CD4-positive, alpha-beta T cell treated with Interleukin-6 at 100 ng/mL for 8 hours (primary cell): ENCODE measurements at regions not wholly inside any gene's neighbourhood (a gene's known extent, or its start where the extent isn't known, plus 50 kb on each side); places are given as distances from the start of the nearest gene placed in this dataset.

Source experiments
- DNase-seq: peaks from one replicate; pipeline ENCODE4 v3.0.0-alpha.2; 2020; ENCODE audit warnings: mixed read lengths, low spot score

DNA sequence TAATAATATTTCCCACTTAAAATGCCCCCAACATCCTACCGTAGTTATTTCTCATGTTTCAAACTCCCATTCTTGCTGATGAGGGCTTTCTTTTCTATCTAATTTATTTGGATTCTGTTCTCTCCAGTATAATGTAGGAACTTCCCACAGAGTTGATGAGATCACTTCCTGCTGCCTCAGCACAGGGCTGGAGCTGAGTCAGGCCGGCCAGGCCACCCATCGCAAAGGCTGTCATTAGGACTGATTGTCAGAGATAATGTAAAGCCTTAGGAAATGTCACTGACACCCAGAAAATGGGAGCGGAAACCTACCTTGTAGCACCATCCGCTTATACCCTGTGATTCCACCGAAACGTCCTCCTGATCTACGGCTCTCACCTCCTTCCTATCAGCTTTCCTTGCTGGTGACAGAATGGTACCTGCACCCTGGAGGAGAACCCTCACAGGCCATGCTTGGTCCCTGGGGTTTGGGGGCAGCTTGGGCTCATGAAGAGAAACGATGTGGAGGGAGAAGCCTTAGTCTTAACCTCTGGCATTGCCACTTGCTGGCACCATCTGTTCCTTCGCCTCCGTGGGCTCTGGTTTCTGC lies 672.8 kb upstream of the ID2 start:
- DNase-seq, result no peak

DNA sequence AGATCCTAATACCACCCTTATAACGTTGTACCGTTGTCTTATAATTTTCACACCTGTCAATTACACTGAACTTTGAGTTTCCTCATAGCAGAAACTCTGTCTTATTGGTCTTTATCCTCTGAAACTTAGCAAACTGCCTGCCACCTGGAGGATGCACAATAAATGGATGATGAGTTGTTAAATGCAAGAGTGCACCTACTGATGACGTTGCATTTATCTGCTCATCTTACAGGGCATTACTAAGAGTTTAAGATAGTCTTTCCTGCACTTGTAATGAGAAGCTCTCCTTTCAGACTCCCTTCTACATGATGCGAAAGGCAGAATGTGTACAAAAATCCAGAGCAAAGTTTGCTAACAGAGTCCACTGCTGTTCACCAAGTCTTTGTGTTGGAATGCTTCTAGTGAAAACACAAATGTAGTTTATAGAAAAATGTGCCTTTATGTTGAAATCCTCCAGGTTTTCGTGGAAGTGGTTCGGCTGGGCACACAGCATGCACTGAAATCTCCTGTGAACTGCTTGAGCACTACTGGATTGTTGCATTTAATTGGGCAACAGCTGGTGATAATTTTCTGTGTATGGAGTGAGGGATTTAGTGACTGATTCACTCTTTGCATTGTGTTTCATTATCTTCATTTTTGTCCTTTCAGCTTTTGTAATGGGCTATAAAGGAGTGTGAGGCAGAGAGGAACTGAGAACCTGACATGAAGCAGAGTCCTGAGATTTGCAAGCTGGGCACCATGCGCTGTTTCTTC lies 665.8 kb upstream of the ID2 start:
- no peak for DNase-seq

DNA sequence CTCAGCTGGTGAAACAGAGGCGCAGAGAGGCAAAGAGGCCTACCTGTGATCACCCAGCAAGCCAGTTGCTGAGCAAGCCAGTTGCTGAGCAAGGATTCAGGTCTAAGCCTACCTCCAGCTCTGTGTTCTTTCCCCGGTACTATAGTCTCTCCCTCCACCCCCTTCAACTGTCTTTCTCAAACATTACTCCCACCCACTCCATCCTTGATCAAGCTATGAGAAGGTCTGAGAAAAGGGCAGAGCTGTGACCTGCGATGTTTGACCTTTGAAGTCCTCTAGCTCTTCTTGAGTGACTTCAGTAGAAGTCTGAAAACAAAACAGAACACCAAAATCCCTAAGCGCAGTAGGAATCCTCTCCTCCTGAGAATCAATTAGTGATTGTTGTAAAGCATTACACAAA lies 665.2 kb upstream of the ID2 start:
- DNase-seq, result no peak

DNA sequence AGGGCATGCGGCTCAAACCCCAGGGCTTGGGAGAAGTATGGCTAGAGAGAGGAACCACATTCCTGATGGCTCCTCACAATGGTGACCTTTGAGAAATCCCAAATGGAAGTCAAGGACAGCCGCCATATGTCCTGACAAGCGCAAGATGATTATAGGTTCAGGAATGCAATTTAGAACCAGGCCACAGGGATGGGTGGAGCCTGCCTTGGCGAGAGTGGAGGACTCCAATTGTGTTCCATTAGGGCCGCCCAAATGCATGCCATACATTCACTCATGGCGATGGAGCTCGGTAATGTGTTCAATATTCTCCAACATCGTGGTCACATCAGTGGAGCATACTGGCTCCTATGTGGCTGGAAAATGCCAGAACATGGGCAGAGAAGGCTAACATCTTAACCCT lies 662.9 kb upstream of the ID2 start:
- no peak for DNase-seq

DNA sequence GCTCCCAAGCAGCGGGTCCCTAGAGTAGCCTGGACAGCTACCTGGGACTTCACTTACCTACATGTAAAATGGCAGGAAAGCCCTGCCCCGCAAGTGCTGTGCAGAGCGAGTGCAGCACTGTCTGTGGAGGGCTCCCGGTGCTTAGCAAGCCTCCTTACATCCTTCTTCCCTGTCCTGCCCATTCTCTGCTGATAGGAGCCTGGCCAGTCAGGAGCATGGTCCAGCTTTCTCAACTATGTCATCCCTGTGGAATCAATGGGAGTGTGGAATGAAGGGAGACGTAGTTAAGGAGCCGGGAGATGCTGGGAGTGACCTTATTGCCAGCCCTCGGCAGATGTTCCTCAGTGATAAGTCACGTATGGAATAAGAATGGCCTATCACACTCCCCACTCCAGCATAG lies 661.9 kb upstream of the ID2 start:
- no peak for DNase-seq

DNA sequence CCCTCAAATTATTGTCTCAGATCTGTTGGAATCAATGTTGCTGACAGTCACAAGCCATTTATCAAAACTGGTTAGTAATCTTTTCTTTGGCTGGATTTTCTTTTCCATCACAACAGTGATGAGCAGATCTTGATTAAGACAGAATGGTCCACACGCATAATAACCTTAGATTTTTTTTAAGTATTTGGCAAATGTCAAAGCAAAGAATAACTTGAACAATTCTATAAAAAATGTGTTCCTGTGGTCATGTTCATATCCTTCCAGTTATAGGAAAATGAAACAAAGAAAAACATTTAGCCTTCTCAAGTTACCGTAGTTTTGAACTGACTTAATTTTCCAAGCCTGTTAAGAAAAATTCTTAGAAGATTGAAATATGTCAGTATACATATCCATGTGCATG lies 659.9 kb upstream of the ID2 start:
- no peak for DNase-seq

DNA sequence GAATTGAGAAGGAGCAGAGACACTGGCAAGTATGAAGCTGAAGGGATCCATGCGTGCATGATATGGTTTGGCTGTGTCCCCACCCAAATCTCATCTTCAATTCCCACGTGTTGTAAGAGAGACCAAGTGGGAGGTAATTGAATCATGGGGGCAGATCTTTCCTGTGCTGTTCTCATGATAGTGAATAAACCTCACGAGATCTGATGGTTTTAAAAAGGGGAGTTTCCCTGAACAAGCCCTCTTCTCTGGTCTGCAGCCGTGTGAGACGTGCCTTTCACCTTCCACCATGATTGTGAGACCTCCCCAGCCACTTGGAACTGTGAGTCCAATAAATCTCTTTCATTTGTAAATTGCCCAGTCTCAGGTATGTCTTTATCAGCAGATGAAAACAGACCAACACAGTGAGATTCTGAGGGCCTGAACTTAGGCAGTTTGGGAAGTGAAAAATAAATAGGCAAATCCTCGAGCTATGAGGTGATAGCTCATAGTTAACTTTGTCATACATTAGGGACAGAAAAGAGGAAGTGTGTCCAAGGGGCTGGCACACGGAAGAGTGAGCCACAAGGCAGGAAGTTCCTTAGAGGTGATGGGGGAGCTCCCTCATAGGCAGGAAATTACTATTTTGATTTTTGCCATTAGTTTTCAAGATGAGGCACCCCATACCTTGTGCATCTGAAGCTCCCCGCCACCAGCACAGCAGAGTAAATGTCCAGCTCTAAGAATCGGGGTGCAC lies 658.8 kb upstream of the ID2 start:
- no peak for DNase-seq

DNA sequence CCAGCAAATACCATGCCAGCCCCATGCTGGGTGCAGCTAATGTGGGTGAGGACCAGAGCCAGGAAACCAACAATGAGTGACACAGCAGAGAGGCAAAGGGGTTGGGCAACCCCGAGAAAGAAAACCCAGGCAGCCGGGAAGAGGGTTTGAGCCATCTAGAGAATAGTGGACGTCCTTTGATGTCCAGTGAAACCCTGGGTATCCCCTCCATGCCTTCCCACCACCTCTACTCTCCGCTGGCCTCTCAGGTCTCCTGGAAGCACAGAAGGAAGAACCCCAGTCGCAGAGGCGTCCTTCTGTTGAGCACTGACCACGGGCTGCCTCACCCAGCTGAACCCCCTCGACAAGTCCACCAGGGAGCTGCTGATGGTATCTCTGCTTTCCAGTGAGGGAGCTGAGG lies 657.4 kb upstream of the ID2 start:
- no peak for DNase-seq

DNA sequence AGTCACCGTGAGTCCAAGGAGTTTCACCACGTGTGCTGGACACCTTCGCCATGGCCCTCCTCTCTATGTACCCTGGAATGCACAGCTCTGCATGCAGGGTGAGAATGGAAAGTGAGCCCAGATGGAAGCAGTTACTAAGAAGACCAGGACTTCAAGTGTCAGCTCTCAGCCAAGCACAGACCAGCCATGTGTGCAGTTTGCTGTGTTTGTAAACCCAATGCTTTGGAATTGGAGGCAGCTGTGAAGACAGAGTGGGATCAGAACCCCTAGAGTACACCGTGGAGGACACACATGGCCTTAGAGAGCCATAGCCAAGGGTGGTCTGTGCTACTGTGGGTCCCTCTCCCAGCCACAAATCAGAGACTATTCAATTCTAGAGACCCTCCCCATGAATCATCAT lies 655.5 kb upstream of the ID2 start:
- DNase-seq, result no peak

DNA sequence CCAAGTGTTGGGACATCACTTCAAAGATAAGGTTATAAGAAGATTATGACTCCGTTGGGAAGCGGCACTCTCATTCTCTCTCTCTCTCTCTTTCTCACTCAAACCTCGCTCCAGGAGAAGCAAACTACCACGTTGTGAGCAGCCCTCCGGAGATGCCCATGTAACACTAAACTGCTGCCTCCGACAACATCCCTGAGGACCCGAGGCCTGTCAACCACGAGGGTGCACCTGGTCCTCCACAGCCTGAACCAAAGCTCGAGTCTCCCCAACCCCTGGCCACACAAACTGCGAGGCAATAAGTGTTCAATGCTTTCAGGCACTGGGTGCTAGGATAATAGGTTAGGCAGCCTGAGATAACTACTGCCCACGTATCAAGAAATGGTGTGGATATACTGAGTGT lies 654.5 kb upstream of the ID2 start:
- no peak for DNase-seq

DNA sequence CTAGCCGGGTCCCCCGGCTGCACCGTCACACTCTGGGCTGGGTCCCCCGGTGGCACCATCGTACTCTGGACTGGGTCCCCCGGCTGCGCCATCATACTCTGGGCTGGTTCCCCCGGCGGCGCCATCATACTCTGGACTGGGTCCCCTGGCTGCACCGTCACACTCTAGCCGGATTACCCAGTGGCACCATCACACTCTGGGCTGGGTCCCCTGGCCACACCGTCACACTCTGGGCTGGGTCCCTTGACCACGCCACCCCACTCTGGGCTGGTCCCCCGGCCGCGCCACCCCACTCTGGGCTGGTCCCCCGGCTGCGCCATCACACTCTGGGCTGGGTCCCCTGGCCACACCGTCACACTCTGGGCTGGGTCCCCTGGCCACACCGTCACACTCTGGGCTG lies 653.8 kb upstream of the ID2 start:
- DNase-seq, result no peak

DNA sequence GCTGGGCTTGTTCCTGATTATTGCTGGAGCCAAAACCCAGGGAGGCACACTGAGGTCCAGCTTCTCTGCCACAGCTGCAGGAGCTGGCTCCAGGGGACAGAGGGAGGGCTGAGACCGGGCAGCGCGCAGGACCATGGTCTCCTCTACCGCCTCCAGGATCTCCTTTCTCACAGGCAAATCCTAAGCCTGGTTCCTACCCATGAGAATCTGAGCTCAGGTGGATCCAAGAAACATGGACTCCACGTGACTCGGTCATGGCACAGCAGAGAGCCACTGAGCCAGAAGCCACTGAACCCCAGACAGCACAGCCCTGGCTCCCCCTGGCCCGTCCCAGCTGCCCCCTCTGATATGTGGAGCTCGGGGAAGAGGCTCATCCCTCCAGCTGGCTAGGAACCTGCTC lies 653.4 kb upstream of the ID2 start:
- no peak for DNase-seq

DNA sequence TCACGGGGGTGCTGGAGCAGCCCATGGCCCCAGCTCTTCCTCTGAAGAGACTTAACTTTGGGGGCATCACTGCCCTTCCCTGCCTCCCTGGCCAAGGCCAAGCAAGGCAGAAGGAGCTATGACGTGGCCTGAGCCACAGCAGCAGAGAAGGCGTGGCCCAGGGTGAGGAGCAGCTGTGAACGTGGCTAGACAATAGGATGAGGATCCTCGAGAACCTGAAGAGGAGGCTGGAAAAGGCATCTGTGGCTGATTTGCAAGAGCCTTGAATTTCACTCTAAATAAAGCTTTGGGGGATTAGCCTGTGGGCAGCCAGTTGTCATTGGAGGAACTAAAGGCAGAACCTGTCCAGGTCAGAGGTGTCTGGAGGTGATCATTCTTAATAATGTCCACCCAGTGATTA lies 652.9 kb upstream of the ID2 start:
- no peak for DNase-seq

DNA sequence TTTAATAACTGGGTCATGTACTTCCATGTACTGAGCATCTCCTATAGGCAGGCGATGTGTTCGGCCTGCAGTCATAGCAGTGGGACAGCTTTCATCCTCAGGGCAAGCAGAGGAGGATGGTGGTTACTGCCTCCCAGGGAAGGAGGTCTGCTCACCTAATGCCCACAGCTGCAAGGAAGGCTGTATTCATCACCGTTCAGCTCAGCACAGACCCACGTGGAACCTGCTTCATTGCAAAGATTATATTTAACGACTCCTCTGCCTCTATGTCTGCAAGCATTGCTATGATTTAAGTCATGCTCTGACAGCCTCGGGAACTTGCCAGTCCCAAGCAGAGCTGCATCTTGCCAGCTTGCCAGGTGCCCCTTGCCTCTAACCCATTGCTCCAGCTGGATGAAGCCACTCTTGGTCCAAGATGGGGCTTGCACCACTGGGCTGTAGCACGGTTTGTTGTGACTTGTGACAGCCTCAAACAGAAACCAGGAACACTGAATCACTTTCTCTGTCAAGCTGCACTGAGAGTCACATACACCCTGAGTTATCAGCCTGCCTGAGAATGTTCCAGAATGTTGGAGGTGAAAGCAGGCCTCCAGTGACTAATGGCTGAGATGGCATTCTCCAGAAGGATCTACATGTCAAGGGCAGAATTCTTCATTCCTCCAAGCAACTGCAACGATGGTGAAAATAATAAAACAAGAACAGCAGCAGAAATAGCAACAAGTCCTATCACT lies 651.1 kb upstream of the ID2 start:
- no peak for DNase-seq

DNA sequence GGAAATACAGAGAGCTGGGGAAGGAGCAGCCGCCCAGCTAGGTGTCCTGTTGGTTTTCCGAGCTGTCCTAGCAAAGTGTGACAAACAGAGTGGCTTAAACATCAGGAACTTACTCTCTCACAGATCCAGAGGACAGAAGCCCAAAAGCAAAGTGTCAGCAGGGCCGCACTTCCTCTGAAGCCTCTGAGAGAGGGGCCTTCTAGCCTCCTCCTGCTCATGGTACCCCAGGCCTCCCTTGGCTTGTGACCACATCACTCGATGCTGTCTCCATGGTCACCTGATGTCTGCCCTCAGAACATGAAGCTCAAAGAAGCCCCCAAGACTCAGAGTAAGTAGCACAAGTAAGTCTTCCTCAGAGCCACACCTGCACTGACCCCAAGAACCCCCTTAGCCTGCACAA lies 650.5 kb upstream of the ID2 start:
- no peak for DNase-seq

DNA sequence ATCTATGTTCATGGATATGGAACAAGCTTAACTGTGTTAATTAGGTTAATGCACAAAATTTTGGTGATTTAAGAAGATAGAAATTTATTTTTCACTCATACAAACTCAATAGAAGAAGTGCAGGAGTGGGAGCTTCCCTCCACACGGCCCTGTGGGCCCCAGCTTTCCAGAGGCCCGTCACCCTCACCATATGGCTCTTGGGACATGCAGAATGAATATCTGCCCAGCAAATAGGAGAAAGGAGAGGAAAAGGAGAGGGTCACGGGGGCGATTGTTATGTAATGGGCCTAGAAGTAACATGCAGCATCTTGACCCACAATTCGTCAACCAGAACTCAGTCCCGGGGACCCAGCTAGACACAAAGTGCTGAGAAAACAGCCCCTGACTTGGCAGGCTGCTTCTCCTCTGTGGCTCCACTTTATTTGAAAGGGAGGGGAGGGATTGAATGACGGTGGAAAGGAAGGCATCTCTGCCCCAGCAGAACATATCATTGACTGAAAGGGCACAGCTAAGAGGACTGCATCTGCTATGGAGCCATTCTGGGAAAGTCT lies 648.2 kb upstream of the ID2 start:
- no peak for DNase-seq

DNA sequence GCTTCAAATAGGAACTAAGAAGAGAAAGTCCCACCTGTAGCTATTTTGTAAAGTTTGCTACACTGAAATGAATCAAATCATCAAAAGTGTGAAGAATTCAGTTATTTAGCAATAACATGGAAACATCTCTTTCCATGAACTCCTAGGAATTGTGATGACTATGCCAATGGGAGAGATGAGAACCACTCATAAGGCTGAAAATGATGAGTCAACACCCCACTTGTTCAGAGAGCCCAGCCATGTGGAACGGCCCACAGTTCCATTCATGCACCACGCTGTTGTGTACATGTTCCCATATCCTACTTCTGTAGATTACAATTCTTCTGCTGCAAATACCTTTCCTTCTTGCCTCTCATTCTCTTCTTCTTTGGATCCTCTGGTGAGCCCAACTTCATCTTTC lies 645.5 kb upstream of the ID2 start:
- DNase-seq, result no peak

DNA sequence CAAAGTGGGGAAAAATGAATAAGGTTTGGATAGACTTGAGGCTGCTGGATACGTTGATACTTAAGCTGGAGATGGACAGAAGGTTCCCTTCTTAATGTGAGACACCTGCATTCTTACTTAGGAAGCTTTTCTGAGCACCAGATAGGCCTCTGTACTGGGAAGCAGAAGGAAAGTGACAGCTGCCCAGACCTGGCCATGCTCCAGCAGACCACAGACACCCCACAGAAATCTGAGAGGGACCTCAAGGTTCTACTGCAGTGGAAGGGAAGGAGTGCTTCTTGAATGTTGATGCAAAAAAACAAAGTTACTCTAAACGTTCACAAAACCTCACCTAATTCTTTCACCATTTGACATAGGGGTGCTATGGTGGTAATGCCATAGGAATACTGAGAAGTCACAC lies 642.1 kb upstream of the ID2 start:
- no peak for DNase-seq

DNA sequence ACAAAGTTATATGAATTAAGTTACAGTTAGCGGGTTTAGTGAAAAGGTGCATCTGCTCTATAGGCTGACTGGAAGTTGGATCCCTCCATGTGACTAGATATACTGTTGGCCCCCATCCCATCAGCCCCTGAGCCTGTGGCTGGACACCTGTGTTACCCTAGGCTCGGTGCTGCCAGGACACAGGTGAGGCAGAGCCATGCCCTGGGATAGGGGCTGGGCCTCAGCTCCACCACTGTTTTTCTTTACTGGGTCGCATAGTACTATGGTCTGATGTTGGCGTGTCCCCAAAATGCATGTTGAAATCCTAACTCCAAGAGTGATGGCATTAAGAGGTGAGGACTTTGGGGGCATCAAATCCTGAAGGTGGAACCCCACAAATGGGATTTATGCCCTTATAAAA lies 638.6 kb upstream of the ID2 start:
- DNase-seq, result no peak

DNA sequence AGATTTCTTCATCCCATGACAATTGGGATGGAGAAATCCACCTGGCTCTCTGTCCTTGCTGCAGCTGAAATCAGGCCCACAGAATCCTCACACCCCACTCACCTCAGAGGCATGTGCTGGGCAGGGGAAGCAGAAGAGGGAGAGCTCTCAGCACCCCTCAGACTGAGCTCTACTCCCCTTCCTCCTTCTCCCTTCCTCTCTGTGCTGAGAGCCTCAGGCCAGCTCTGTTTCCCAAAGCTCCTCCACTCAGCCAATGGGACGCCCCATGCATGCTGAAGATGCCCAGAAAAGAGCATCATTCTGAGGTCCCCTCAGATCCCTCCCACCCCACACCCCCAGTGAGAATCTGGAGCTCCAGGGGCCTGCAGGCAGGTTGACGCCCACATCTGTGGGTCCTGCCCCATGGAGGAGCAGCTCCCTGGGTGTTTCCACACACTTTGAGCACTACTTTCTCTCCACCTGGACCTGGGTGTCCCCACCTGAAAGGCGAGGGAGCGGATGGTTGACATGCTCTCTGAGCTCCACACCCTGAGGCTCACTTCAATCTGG lies 637.7 kb upstream of the ID2 start:
- DNase-seq, result no peak

DNA sequence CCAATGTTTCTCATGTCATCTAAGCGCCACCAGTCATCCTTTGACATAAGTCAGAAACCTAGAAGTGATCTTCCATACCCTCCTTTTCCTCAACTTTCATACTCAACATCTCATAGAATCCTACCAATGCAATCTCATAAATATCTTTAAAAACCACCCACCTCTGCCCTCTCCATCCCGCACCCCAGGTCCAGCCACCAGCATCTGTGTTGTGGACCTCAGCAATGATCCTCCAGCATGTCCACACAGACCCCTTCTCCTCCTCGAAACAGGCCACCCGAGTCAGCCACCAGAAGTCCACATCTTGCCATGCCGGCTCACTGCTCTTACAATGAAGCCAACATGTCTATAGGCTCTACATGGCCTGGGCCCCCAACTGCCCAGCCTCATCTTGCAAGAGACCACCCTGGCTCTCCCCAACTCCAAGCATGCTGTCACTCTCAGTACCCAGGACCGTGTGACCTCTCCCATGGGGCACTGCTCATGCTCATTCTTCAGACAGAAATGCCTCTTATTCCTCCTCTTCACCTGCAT lies 636.7 kb upstream of the ID2 start:
- DNase-seq, result no peak

DNA sequence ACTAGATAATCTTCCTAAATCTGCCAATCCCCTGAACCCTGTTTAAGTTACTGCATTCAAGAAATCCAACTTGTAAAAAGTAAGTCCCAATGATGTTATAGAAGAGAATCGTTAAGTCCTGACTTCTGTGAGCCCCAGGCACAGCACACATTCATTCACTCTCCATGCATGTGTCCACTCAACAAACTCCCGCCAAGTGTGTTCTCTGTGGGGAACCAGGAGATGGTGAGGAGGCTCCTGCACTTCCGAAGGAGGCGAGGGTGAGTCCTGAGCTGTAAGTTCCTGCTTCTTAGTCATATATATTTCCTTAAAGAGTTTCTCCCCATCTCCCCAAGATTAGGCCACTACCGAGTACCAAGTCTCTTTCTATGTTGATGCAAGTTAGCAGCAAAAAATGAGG lies 635.0 kb upstream of the ID2 start:
- no peak for DNase-seq
